Hepatocyte (in vitro differentiated cells): ENCODE measurements at regions not wholly inside any gene's neighbourhood (a gene's known extent, or its start where the extent isn't known, plus 50 kb on each side); places are given as distances from the start of the nearest gene placed in this dataset.

Source experiments
- CTCF ChIP-seq: fragments of 200-600 bp; sonication (generic); IDR thresholded peaks from 2 replicates; pipeline ENCODE4 v1.5.1; 2016; ENCODE audit warnings: antibody characterized with exemption, mild to moderate bottlenecking; ENCODE audit not compliant: poor library complexity
- EZH2 ChIP-seq: fragments of 200-600 bp; sonication (generic); IDR thresholded peaks from 2 replicates; pipeline ENCODE4 v1.6.1; 2016; ENCODE audit warnings: antibody characterized with exemption, mild to moderate bottlenecking, borderline replicate concordance
- EZH2phosphoT487 ChIP-seq: fragments of 200-600 bp; sonication (generic); IDR thresholded peaks from one replicate; pipeline ENCODE4 v1.6.1; 2018; ENCODE audit warnings: antibody characterized with exemption, mild to moderate bottlenecking, low read depth, moderate library complexity; ENCODE audit not compliant: unreplicated experiment, severe bottlenecking

DNA sequence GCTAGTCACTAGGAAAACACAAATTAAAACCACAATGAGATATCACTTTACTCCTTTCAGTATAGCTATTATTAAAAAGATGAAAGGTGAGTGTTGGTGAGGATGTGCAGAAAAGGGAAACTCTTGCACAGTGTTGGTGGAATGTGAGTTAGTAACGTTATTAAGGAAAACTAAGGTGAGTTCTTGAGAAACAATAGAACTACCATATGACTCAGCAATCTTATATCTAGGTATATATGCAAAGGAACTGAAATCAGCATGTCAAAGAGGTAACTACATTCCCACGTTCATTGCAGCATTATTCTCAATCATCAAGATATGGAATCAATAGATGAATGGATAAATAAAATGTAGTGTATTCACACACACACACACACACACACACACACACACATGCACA, 117.3 kb upstream of the HNMT start:
- no peak for TF ChIP-seq EZH2
- no peak for TF ChIP-seq CTCF
- TF ChIP-seq EZH2phosphoT487, result no peak
